Glutamatergic neuron (in vitro differentiated cells): ENCODE measurements at regions not wholly inside any gene's neighbourhood (a gene's known extent, or its start where the extent isn't known, plus 50 kb on each side); places are given as distances from the start of the nearest gene placed in this dataset.

ENCODE experiments used
- DNase-seq: peaks from one replicate; pipeline ENCODE4 v3.0.0; 2022
- H3K27ac Mint-ChIP-seq: one replicate; pipeline ENCODE4 v1.8.0; 2020; ENCODE audit warnings: mild to moderate bottlenecking, mixed read lengths, inconsistent platforms; ENCODE audit not compliant: unreplicated experiment
- H3K27me3 Mint-ChIP-seq: one replicate; pipeline ENCODE4 v1.8.0; 2020; ENCODE audit warnings: mild to moderate bottlenecking, moderate library complexity, mixed read lengths, inconsistent platforms; ENCODE audit not compliant: unreplicated experiment
- H3K36me3 Mint-ChIP-seq: one replicate; pipeline ENCODE4 v1.8.0; 2020; ENCODE audit warnings: mild to moderate bottlenecking, mixed read lengths, inconsistent platforms; ENCODE audit not compliant: unreplicated experiment
- H3K4me1 Mint-ChIP-seq: one replicate; pipeline ENCODE4 v1.8.0; 2020; ENCODE audit warnings: mild to moderate bottlenecking, low read depth, mixed read lengths, inconsistent platforms; ENCODE audit not compliant: unreplicated experiment
- H3K4me3 Mint-ChIP-seq: one replicate; pipeline ENCODE4 v1.8.0; 2020; ENCODE audit warnings: mild to moderate bottlenecking, mixed read lengths, inconsistent platforms; ENCODE audit not compliant: unreplicated experiment
- H3K9me3 Mint-ChIP-seq: one replicate; pipeline ENCODE4 v1.8.0; 2020; ENCODE audit warnings: mild to moderate bottlenecking, moderate library complexity, mixed read lengths, inconsistent platforms; ENCODE audit not compliant: unreplicated experiment
- TF ChIP-seq, protein P1 (sequence below): fragments of 200-600 bp; sonication (generic); IDR thresholded peaks from one replicate; pipeline ENCODE4 v1.5.0; 2021; ENCODE audit not compliant: partially characterized antibody, unreplicated experiment

DNA sequence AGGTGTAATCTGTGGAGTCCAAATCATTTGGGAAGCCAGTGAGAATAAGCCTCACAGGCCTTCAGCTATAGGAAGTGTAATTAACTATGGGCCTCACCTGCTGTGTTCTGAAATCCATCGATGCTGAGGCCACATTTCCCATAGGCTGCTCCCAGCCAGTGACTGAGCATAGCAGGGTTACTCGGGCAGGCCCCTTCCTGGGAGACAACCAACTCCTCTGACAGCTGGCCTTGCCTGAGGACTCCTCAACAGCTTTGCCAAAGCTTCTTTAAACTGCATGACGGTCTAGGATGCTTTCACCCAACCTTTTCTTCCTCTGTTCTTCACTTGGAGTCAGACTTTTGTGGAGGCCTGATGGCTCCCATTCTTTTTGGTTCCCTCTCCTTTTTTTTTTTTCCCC, 63.8 kb upstream of the SMNDC1 start:
- TF ChIP-seq, protein P1, sequence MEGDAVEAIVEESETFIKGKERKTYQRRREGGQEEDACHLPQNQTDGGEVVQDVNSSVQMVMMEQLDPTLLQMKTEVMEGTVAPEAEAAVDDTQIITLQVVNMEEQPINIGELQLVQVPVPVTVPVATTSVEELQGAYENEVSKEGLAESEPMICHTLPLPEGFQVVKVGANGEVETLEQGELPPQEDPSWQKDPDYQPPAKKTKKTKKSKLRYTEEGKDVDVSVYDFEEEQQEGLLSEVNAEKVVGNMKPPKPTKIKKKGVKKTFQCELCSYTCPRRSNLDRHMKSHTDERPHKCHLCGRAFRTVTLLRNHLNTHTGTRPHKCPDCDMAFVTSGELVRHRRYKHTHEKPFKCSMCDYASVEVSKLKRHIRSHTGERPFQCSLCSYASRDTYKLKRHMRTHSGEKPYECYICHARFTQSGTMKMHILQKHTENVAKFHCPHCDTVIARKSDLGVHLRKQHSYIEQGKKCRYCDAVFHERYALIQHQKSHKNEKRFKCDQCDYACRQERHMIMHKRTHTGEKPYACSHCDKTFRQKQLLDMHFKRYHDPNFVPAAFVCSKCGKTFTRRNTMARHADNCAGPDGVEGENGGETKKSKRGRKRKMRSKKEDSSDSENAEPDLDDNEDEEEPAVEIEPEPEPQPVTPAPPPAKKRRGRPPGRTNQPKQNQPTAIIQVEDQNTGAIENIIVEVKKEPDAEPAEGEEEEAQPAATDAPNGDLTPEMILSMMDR = no peak
- H3K27me3 Mint-ChIP-seq = peaks cover 7% of the 10 kb centered on the region
- no peaks in the 10 kb centered on the region for H3K36me3 Mint-ChIP-seq

DNA sequence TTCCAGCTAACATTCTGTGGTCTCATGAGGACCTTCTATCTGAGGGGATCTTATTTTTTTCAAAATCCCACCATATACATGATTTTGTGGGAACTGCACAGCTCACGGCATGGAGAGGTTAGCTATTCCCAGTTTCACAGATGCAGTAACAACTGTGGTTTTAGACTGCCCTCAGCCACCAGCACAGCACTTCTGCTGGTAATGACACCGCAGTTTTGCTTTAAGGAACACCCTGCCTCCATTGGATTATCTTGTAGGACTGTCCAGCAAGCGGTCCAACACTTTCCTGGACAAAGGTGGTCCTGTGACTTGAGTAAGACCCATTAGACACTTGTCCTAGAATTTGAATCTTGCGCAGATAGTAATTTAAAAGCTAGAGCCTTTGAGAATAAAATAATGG, 65.3 kb upstream of the SMNDC1 start:
- DNase-seq = no peak
- Mint-ChIP-seq H3K4me3 (no peak overlapping the region), H3K27me3 (peaks cover 7% of the 10 kb centered on the region), H3K9me3 (peaks cover 2% of the 10 kb centered on the region), H3K4me1 (no peaks in the 10 kb centered on the region), H3K27ac (no peak overlapping the region), H3K36me3 (no peaks in the 10 kb centered on the region)
- TF ChIP-seq, protein P1 = no peak

More for the DNA sequence above, 63.8 kb upstream of the SMNDC1 start:
- peaks cover 3% of the 10 kb centered on the region for H3K4me1 Mint-ChIP-seq
- no peak overlapping the region for H3K27ac Mint-ChIP-seq
- no peak for DNase-seq
- H3K9me3 Mint-ChIP-seq = peaks cover 2% of the 10 kb centered on the region
- no peak overlapping the region for H3K4me3 Mint-ChIP-seq

DNA sequence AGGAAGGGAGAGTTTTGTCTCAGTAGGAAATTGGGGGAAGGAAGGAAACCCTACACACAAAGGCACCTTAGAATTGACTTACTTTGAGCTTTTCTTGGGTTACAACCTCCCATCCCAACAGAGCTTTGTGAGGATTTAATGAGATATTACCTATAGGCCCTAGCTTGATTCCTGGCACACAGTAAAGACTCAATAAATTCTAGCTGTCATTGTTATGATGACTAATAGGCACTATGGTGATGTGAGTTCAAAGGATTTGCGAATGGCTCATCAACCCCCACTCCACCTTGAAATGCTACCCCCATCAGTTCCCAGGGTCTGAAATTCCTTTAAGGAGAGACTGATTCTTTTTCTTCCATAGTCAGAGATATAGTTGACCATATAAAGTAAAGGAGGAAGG, 67.9 kb upstream of the SMNDC1 start:
- Mint-ChIP-seq H3K9me3 (no peaks in the 10 kb centered on the region), H3K4me1 (no peaks in the 10 kb centered on the region), H3K4me3 (no peak overlapping the region), H3K27me3 (peaks cover 7% of the 10 kb centered on the region), H3K27ac (no peak overlapping the region), H3K36me3 (no peaks in the 10 kb centered on the region)
- no peak for DNase-seq
- TF ChIP-seq, protein P1 = no peak

DNA sequence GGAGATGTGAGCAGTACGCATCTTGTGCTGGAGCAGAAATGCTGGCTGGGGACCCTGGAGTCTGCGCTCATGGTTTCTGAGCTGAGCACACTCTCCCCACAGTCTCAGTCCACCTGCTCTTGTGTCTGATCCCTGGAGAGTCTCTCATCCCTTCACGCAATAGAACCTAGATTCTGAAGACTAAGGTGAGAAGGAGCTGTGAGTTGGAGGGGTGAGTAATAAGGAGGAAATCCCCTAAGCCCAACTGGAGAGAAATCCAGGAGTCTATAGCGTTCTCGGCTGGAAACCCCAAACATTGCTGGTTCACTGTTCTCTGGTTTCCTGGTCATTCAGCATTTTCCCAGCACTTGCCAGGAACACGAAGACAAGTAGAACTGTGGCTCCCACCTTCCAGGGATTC, 68.3 kb upstream of the SMNDC1 start:
- H3K27me3 Mint-ChIP-seq = peaks cover 7% of the 10 kb centered on the region
- H3K27ac Mint-ChIP-seq = no peak overlapping the region
- TF ChIP-seq, protein P1 = no peak

DNA sequence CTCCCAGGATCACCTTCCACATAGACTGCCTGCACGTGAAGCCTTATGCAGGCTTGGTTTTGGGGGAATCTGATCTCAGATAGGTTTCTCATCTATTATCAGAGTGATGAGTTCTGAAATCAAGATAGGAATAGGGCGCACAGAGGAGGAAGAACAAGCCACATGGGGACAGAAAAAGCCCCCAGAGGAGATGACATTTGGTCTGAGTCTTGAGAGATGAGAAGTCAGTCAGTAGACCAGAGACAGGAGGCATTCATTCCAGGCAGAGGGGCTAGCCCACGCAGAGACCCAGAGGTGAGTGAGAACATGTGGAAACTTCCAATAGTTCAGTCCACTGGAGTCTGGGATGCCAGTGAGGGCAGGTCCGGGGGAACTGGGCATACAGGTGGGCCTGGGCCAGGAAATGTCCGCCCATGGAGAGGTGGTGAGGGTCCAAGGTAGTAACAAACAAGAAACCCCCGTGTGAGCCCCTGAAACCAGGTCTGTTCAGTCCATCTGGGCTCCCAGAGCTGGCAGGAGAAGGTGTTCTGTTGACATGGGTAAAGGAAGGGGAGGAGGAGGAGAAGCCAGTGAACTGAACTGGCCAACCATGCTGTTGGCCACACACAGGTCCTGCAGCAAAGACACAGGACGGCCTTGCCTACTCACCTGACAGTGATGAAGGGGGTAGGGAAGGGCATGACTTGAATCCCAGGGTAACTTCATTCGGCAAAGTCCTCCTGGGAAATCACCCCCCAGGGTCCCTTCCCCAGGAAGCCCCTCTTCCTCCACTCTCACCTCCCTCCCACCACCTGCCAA, 69.3 kb upstream of the SMNDC1 start:
- Mint-ChIP-seq H3K27me3 (peaks cover 4% of the 10 kb centered on the region), H3K36me3 (no peaks in the 10 kb centered on the region), H3K4me1 (no peaks in the 10 kb centered on the region), H3K9me3 (no peaks in the 10 kb centered on the region), H3K27ac (no peak overlapping the region), H3K4me3 (no peak overlapping the region)
- DNase-seq = no peak
- TF ChIP-seq, protein P1 = no peak

More for the DNA sequence above, 68.3 kb upstream of the SMNDC1 start:
- Mint-ChIP-seq H3K36me3 (no peaks in the 10 kb centered on the region), H3K4me3 (no peak overlapping the region), H3K9me3 (no peaks in the 10 kb centered on the region), H3K4me1 (no peaks in the 10 kb centered on the region)
- DNase-seq = no peak
